ENCODE measurements at regions not wholly inside any gene's neighbourhood (a gene's known extent, or its start where the extent isn't known, plus 50 kb on each side); places are given as distances from the start of the nearest gene placed in this dataset.

DNA sequence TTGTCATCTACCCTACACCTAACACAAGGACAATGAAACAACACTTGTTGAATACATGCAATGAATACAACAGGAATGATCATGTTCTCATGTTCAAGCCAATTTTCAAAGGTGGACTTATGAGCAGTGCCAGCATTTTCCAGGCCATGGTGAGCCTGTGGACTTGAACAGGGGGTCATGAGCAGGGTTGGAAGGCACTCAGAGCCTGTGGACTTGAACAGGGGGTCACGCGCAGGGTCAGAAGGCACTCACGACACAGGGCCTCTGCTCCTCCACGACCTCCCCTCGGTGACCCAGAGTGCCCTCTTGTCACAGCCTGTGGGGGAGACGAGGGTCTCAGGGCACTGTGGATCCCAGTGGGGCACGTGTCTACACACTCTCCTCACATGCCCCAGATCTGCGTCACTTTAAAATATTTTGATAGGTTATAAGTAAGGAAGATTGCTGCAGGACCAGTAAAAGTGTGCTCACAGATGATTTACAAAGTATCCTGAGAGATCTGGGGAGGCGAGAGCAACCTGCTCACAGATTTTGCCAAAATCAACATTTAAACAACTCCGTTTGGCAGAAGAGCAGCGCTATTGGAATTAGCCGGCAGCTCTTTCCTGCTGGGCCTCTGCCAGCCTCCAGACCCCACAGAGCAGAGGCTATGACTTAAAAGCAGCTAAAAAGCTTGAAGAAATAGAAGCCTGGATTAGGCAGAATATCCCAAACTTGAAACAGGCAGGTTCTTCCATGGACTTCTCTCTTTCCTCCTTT, 121.9 kb downstream of the TMEM18 start:
- DNase-seq (ENCODE audit: low spot score): no peak
- H3K4me3 ChIP-seq: no peak overlapping the region
- no peak for ATAC-seq (ENCODE audit: insufficient number of reproducible peaks, low FRiP score, low read depth)

GRCh38 chr2:554444-554843, 122.8 kb downstream of the TMEM18 start:
- Histone ChIP-seq H3K4me3 (no peak overlapping the region), H3K27me3 (replicated peaks; ENCODE audit: insufficient read depth) (no peaks in the 10 kb centered on the region), H3K4me1 (ENCODE audit: control insufficient read depth in 1 of 2, low read depth in 2 of 2) (no peaks in the 10 kb centered on the region), H3K27ac (no peak overlapping the region), H3K36me3 (no peaks in the 10 kb centered on the region), H3K9me3 (no peaks in the 10 kb centered on the region)
- no peak for ATAC-seq (ENCODE audit: insufficient number of reproducible peaks, low FRiP score, low read depth)
- TF ChIP-seq, protein P1, sequence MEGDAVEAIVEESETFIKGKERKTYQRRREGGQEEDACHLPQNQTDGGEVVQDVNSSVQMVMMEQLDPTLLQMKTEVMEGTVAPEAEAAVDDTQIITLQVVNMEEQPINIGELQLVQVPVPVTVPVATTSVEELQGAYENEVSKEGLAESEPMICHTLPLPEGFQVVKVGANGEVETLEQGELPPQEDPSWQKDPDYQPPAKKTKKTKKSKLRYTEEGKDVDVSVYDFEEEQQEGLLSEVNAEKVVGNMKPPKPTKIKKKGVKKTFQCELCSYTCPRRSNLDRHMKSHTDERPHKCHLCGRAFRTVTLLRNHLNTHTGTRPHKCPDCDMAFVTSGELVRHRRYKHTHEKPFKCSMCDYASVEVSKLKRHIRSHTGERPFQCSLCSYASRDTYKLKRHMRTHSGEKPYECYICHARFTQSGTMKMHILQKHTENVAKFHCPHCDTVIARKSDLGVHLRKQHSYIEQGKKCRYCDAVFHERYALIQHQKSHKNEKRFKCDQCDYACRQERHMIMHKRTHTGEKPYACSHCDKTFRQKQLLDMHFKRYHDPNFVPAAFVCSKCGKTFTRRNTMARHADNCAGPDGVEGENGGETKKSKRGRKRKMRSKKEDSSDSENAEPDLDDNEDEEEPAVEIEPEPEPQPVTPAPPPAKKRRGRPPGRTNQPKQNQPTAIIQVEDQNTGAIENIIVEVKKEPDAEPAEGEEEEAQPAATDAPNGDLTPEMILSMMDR (IDR thresholded peaks at IDR 0.05): no peak
- no peak for DNase-seq (ENCODE audit: low spot score)

More for the DNA sequence above, 121.9 kb downstream of the TMEM18 start:
- H3K36me3 ChIP-seq: no peaks in the 10 kb centered on the region
- no peaks in the 10 kb centered on the region for H3K27me3 ChIP-seq (replicated peaks; ENCODE audit: insufficient read depth)
- TF ChIP-seq, protein P1 (IDR thresholded peaks at IDR 0.05): no peak
- H3K4me1 ChIP-seq (ENCODE audit: control insufficient read depth in 1 of 2, low read depth in 2 of 2): no peaks in the 10 kb centered on the region
- H3K27ac ChIP-seq: no peak overlapping the region
- no peaks in the 10 kb centered on the region for H3K9me3 ChIP-seq

DNA sequence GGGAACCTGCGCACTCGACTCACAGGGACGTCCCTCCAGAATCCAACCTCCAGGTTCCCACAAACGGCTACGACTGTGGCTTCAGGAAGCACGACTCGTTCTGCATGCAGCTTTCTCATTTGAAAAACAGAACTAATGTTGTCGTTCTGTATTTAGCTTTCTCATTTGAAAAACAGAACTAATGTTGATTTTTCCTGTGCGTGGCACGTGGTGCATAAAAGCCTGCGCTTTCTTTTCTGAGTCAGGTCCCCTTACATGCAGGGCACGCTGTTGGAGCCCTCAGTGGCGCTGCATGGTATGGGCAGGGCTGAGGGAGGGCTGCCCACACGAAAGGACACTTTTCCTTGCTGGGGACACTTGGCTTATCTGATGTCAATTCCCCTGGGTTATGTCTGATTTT, 124.3 kb downstream of the TMEM18 start:
- Histone ChIP-seq H3K4me1 (ENCODE audit: control insufficient read depth in 1 of 2, low read depth in 2 of 2) (no peaks in the 10 kb centered on the region), H3K9me3 (no peaks in the 10 kb centered on the region), H3K36me3 (no peaks in the 10 kb centered on the region), H3K27me3 (replicated peaks; ENCODE audit: insufficient read depth) (no peaks in the 10 kb centered on the region), H3K27ac (no peak overlapping the region), H3K4me3 (no peak overlapping the region)
- ATAC-seq (ENCODE audit: insufficient number of reproducible peaks, low FRiP score, low read depth) (no peak), DNase-seq (ENCODE audit: low spot score) (no peak)
- TF ChIP-seq, protein P1 (IDR thresholded peaks at IDR 0.05): no peak

DNA sequence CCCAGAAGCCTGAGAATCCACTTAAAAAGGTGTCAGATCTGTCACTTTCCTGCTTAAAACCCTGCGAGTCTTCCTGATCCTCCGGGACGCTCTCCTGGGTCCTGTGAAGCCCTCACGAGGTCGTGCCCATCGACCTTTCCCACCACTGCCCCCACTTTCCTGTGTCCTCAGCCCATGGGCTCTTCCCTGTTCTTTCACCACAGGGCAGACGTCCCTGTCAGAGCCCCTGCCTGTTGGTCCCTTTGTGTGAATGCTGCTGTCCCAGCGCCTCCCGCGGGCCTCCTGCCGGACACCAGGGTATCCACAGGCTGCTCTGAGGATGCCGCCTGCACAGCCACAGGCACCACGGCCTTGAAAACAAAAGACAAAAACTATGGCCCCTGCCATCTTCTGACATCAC, 125.6 kb downstream of the TMEM18 start:
- Histone ChIP-seq H3K27me3 (replicated peaks; ENCODE audit: insufficient read depth) (no peaks in the 10 kb centered on the region), H3K4me1 (ENCODE audit: control insufficient read depth in 1 of 2, low read depth in 2 of 2) (no peaks in the 10 kb centered on the region), H3K9me3 (no peaks in the 10 kb centered on the region), H3K4me3 (no peak overlapping the region), H3K36me3 (no peaks in the 10 kb centered on the region), H3K27ac (no peak overlapping the region)
- TF ChIP-seq, protein P1 (IDR thresholded peaks at IDR 0.05): no peak
- no peak for DNase-seq (ENCODE audit: low spot score)
- ATAC-seq (ENCODE audit: insufficient number of reproducible peaks, low FRiP score, low read depth): no peak

- Histone ChIP-seq H3K4me3 (no peak overlapping the region), H3K9me3 (no peaks in the 10 kb centered on the region), H3K27ac (no peak overlapping the region), H3K36me3 (no peaks in the 10 kb centered on the region), H3K27me3 (replicated peaks; ENCODE audit: insufficient read depth) (no peaks in the 10 kb centered on the region), H3K4me1 (ENCODE audit: control insufficient read depth in 1 of 2, low read depth in 2 of 2) (no peaks in the 10 kb centered on the region)
- DNase-seq (ENCODE audit: low spot score) (no peak), ATAC-seq (ENCODE audit: insufficient number of reproducible peaks, low FRiP score, low read depth) (no peak)
- TF ChIP-seq, protein P1 (IDR thresholded peaks at IDR 0.05): no peak
These were observed 126.2 kb downstream of the TMEM18 start for GRCh38 chr2:550860-551567.
